ENCODE measurements at regions not wholly inside any gene's neighbourhood (a gene's known extent, or its start where the extent isn't known, plus 50 kb on each side); places are given as distances from the start of the nearest gene placed in this dataset.
"Not testable (repeated sequence)": the region's sequence is repeated elsewhere in the genome, so short reads cannot be mapped to it uniquely, and the experiment has no call there.

DNA sequence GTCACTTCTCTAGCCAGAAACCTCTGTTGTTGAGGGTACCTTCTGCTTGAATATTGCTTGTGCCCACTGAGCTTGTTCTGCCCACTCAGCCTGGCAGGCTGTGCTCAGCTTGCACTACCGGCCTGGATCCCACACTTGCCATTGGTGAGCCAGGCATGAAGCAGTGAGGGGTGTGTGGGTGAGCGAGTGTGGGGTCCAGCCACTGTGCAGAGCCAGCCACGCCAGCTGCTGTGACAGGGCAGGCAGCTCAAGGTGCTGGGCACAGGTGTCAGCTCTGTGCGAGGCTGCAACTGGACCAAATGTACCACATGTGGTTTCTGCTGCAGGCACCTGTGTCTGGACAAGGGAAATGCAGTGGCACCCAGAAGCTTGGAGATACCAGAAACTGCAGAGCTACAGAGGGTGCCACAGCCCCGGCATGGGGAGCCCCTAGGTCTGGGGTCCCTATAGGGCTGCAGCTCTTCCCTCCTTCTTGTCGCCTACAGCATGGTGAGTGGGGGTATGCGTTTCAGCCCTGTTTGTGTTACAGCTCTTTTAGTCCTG is 305.1 kb upstream of the RIOK2 start:
- no peak for DNase-seq (ENCODE audit: low read depth)

DNA sequence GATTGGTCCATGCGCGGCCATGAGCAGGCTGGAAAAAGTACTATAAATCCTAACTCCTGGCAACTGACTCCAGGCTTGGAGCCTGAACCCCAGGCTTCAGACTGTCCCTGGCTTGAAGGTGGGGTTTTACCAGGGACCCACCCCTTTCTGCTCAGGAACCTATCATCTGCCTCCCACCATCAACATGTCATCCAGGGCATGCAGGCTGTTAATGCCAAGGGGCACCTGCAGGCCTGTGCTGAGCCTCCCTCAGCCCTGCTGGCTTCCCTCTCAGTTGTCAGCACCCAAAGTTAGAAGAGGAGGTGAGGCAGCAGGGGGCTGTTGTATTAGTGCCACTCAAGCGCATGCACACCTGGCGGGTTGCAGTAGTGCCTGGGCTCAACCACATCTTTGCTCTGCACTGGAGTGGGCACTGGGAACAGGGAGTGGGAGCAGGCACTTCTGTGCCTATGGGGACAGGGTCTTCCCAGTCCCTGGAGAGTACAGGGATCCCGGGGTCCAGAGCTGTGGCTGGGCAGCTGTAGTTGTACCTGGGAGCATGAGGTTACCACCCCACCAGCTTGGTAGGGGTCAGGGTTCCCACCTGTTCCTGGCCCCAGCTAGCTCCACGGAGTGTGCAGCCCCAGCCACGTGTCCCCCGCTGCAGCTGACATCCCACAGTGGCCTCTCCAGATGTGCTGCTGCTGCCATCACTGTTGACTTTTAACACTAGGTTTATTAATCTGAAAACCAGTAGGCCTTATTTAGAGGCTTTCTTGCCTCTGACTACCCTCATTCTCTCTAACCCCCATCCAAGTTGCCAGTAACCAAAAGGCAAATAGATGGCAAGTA is 306.2 kb upstream of the RIOK2 start:
- no peak for DNase-seq (ENCODE audit: low read depth)

DNA sequence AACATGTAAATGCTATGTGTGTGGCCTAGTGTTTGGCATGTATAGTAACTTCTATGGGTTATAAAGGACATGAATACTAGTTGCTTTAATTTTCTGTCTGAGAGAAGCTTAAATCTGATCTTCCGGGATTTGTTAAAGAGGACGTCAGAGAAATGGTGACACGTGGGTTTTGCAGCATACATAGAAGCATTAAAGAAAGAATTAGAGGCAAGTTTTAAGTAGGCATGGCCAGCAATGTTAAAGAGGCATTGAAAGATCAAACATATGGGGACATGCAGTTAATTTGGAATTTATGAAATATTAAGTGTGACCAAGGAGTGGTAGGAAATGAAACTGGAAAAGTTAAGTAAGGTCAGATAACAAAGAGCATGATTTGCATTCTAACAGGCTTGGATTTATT is 311.4 kb upstream of the RIOK2 start:
- DNase-seq (ENCODE audit: low read depth) = no peak

DNA sequence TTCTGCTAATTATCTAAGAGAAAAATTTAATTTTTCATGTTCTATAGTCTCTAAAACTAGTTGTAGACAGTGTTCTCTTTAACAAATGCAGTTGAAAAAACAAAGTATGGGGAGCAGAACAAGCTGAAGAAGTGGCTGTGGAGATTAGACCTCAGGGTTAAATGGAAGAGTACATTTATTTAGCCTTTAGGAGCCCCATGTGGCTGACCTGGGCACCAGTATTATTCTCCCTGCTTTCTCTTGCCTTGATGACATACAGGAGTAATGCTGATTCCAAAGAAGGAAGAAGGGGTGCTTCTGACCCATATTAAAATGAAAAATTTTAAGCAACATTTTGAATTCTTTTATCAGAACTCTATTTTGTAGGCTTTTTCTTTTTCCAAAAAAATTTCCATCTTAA is 312.3 kb upstream of the RIOK2 start:
- DNase-seq (ENCODE audit: low read depth) = no peak

DNA sequence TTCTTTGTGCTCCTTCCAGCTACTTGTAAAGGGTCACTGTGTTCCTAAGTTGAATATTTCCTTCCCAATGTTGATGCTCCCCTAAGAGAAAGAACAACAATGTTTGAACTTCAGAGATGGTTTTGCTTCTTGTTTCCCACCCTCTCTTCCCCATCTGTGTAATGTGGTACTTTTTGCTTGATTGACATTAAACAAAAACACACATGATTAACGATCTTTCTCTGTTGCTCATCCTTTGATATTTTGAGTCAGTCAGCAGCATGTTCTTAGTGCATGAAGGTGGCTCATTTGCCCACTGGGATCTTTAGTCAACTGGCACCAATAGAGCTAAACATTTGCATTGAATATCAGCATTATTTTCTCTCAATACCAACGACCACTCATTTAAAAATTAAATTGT is 313.0 kb upstream of the RIOK2 start:
- DNase-seq (ENCODE audit: low read depth) = no peak

DNA sequence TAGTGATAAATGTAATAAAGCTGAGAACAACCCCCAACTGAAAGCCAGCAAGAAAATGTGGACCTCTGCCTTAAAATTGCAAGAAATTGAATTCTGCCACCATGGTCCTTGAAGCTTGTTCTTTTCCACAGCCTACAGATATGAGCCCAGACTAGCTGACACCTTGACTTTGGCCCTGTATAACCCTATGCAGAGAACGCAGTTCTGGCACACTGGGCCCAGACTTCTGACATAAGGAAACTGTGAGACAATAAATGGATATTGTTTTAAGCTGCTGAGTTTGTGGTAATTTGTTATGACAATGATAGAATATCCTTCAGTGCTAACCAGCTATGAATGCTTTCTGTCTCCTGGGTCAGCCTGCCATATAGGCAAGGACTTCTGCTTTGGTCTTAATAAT is 315.6 kb upstream of the RIOK2 start:
- no peak for DNase-seq (ENCODE audit: low read depth)

DNA sequence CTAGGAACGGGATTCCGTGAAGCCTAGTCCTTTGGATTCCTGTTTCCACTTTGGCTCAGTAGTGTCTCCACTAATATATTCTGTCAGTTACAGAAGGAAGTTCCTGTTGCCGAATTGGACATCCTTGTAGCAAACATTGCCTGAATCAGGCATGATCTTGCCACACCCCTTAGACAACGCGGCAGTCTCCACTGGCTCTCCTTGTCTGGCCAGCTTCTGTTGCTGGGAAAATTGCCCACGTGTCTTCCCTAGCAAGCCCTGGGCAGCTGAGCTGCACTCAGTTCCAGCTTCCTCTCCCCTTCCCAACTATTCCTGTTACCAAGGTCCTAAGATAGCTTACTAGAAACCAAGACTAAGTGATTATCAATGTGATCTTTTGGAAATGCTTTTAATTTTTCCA is 316.6 kb upstream of the RIOK2 start:
- DNase-seq (ENCODE audit: low read depth) = no peak

DNA sequence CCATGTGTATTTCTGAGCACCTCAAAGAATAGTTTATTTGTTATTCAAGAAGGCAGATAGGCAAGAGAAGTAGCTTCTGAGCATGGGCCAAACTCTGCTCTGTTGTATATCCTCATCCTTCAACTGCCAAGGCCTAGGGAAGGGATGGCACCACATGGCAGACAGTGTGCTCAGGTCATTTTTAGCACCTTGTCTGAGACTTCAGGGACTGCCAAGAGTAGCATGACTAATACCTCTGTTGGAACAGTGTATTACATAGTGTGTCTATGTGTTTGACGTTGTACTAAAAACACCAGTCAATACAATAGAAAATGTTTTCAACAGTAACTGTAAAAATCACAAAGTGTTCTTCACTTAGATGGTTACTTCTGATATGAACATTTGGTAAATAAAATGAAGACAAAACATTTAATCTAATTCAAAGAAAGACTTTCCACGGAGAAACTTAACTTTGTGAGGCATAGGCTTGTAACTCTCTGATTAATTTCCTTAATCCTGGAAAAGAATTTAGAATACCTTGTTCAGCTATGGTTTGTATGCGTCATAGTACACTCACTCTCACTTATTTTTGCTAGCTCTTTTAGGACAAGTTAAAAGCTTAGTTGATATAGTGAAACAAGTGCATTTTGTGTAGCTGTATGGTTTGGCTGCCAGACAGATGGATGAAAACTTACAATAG is 318.4 kb upstream of the RIOK2 start:
- no peak for DNase-seq (ENCODE audit: low read depth)

DNA sequence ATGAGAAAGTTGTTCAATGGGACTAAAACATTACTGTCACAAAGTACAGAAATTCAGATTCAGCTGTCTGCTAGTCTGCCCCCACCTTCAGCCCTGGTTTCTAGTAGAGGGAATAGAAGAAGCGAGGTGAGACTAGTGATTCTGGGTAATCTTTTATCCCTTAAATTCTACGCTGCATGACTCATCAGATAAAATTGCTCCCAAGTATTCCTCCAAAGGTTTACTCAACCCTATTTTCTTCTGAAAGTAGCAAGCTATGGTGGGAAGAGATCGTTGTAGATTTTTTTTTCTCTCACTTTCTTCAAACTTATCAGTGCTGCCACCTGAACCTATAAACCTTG is 318.9 kb upstream of the RIOK2 start:
- DNase-seq (ENCODE audit: low read depth) = no peak

DNA sequence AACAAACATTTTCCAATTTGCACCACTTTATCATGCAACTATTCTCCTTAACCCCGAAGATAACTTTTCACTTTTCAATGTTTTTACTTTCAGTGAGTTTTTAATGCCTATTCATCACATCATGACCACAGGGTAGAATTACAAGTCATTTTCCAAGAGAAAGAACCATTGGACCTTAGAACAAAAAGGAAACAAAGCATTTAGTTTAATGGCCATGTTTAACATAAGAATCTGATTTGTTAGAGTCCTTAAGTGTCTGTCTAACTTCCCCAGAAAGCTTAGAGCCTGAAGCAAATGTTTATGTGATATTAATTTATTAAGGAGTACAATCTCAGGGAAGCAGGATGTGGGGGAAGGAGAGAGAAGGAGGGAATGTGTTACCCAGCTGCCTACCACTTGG is 325.8 kb upstream of the RIOK2 start:
- no peak for DNase-seq (ENCODE audit: low read depth)

DNA sequence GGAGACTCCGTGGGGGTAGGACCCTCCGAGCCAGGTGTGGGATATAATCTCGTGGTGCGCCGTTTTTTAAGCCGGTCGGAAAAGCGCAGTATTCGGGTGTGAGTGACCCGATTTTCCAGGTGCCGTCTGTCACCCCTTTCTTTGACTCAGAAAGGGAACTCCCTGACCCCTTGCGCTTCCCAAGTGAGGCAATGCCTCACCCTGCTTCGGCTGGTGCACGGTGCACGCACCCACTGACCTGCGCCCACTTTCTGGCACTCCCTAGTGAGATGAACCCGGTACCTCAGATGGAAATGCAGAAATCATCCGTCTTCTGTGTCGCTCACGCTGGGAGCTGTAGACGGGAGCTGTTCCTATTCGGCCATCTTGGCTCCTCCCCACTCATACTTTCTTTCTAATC is 336.5 kb upstream of the RIOK2 start:
- not testable (repeated sequence) for DNase-seq (ENCODE audit: low read depth)

DNA sequence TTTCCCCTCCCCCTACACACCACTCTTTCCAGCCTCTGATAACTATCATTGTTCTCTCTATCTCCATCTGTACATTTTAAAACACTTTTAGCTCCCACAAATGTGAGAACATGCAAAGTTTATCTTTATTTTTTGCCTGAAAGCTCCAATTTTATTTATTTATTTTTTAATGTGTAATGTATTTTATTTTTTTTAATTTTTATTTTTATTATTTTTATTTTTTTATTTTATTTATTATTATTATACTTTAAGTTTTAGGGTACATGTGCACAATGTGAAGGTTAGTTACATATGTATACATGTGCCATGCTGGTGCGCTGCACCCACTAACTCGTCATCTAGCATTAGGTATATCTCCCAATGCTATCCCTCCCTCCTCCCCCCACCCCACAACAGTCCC is 340.3 kb upstream of the RIOK2 start:
- not testable (repeated sequence) for DNase-seq (ENCODE audit: low read depth)

DNA sequence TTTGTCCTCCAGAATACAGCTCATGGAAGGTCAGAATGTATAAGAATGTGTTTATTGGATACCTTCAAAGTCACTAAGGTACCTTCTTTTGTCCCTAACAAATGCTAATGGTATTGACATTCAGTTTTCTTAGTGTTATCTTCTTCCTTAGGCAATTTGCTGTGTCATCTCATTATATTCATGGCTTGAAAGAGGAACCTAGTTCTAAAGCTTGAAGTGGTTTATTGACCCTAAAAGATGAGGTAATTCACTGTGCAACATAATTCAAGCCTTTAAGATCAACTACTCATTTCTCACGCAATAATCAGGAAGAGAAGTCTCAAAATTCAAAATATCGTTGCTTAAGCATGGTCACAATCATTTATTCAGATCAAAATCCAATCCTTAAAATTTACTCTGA is 342.7 kb upstream of the RIOK2 start:
- no peak for DNase-seq (ENCODE audit: low read depth)

DNA sequence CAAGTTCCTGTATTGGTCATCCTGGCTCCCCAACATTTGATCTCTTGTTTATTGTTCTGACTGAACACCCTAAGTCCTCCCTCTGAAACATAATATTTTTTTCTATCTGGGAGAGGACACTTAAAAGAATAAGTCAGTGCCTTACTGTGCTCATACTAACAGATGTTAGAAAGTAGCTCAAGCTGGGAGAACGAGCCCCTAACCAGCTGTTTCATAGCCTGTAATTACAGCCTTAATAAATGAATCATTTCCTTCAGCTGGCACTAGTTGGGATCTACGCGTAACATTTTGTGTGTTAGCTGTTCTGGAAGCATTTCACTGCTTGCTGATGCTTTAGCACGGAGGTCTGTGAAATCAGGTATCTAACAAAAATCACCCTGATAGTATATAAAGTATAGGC is 345.9 kb upstream of the RIOK2 start:
- DNase-seq (ENCODE audit: low read depth) = peak; percentile 36

DNA sequence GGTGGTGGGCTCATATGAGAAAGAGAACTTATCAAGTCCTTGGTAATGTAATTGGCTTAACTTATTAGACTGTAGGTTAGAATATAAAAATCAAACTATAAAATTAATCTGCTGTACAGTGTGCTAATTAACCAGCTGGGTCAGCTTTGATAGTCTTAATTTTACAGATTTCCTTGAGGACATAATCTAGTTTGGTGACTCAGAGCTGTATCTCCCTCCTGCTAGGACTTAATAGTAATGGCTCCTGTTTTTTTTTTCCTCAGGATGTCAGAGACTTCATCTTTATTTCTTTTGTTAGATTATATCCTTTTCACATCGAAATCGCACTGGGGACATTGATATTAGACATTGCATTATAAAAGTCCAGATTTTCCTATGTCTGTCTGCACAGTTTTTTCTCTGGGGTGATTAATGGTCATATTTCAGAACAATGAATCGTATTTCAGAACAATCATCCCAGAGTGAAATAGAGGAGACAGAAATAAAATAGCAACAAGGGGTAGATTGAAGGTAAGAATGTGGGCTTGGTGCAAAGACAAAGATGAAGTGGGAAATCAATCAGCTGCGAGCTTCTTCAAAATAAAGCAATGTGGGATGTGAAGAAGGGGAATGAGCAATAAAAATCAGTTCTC is 346.4 kb upstream of the RIOK2 start:
- no peak for DNase-seq (ENCODE audit: low read depth)

DNA sequence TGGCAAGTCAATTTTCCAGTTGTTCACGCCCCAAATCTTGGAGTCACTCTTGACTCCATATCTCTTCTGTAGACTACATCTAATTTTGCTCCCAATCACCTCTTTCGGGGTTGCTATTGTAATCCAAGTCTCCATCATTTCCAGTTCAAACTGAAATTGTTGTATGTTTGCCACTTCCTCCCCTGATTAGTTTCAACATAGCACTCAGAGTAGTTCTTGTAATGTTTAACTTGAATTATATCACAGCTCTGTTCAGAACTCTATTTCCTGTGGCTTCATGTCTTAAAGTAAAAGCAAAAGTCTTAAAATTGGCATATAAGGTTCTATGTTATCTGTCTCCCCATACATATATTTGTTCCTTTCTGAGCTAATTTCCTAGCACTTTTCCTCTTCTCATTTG is 348.5 kb upstream of the RIOK2 start:
- no peak for DNase-seq (ENCODE audit: low read depth)

DNA sequence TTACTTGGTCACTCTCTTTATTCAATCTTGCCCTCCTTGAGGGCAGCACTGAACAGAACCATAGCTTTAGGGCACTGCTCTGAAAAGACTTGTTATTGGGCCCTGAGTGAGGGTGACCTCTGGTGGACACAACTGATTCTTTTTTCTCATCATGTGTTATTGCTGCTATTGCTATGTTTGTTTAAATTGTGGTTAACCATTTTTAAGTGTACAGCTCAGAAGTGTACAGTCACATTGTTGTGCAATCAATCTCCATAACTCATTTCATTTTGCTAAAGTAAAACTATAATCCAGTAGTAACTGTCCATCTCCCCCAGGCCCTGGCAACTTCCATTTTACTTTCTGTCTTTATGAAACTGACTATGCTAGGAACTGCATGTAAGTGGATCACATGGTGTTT is 351.1 kb upstream of the RIOK2 start:
- peak; percentile 88 for DNase-seq (ENCODE audit: low read depth)

DNA sequence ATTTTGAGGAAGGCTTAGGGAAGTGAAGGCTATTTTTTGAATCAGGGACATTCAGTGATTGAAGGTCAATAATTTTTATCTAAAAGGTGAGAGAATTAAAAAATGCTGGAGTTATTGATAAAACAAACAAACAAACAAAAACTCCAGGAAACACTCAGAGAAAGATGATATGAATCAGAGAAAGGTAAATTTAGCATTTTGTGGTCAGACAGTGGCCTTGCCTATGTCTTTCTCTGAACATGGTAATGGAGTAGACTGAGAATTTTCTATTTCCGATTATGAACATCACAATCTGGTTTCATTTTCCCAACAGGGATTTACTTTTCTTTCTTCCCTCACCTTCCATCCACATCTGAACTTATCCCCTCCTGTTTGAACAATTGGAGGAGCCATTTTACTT is 353.6 kb upstream of the RIOK2 start:
- no peak for DNase-seq (ENCODE audit: low read depth)

DNA sequence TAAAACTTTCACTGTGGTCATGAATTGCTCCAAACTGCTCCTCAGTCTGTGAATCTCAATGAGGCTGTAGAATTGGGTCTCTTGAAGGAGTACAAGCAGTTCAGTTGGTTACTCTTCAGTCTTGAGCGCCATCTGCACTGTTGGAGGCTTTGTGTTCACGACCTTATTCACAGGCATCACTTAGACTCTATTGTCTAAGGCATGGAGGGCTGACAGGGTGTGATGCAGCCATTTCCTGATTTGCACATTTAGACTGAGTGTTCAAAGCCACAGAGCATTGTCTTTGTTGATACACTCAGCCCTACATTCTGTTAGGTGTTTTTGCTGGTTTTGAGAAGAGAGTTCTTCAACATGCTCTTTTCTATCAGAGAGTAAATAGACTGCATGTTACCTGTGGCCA is 355.9 kb upstream of the RIOK2 start:
- no peak for DNase-seq (ENCODE audit: low read depth)

DNA sequence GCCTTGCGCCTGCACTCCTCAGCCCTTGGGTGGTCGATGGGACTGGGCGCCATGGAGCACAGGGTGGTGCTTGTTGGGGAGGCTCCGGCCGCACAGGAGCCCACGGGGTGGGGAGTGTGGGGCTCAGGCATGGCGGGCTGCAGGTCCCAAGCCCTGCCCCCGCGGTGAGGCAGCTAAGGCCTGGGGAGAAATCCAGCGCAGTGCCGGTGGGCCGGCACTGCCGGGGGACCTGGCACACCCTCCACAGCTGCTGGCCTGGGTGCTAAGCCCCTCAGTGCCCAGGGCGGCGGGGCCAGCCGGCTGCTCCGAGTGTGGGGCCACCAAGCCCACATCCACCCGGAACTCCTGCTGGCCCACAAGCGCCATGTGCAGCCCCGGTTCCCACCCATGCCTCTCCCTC is 358.8 kb upstream of the RIOK2 start:
- no peak for DNase-seq (ENCODE audit: low read depth)

DNA sequence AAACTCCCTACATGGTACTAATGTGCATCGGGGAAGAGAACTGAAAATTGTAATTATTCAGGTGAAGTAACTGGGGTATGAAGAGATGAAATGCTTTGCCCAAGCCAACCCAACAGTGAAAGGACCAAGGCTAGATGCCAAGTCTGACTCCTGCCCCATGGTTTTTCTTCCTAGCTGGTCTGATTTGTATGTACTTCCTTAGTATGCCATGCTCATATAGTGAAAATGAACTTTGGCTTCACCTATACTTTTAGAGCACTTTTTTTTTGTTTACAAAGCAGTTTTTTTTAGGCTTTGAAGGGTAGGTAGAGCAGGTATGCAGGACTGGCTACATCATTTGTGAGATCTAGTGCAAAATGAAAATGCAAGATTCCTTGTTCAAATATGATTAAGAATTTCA is 359.4 kb upstream of the RIOK2 start:
- no peak for DNase-seq (ENCODE audit: low read depth)

DNA sequence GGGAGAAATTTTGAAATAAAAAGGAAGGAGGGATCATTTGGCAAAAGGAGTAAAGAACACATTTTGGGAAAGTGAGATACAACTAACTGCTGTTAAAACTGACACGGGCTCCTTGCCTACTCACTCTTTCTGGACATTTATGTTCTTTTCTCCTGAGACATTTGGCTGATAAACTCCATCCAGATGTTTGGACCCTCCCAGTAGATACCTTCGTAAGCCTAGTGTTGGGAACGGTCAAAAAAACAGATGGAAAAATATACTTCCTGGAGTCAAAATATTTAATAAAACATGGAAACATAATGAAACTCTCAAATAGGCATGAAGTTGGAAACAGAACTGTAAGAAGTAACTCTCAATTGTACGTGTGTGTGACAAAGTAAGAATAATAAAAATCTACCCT is 360.1 kb upstream of the RIOK2 start:
- DNase-seq (ENCODE audit: low read depth) = no peak

DNA sequence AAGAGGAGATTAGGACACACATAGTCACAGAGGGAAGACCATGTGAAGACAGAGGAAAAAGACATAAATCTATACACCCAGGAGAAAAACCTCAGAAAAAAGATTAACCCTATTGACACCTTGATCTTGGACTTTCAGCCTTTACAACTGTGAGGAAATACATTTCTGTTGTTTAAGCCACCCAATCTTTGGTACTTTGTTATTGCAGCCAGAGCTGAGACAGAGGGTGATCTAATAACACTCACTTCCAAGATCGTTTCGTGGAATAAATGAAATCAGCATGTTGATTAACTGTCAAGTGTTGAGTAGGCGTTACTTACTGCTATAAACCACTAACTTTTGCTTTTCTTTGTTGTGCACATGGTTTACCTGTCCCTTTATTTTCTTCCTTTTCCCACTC is 361.2 kb upstream of the RIOK2 start:
- DNase-seq (ENCODE audit: low read depth) = no peak
